HTR-8/SVneo (cell line): ENCODE measurements at regions not wholly inside any gene's neighbourhood (a gene's known extent, or its start where the extent isn't known, plus 50 kb on each side); places are given as distances from the start of the nearest gene placed in this dataset.
"Not testable (repeated sequence)": the region's sequence is repeated elsewhere in the genome, so short reads cannot be mapped to it uniquely, and the experiment has no call there.

Source experiments
- DNase-seq: peaks from one replicate; pipeline ENCODE4 v3.0.0; 2011; ENCODE audit warnings: low spot score, mixed read lengths; ENCODE audit not compliant: insufficient read length
- FAIRE-seq: peaks from 2 replicates; lab custom pipeline; 2011; peaks lifted over from hg19 to GRCh38; lab: Jason Lieb, UNC

- FAIRE-seq: no peak
- DNase-seq: no peak
Observed at GRCh38 chr4:33453916-33454315, 2733.7 kb downstream of the PCDH7 start.

- FAIRE-seq (no peak), DNase-seq (no peak)
Observed at GRCh38 chr4:33465565-33465964, 2745.4 kb downstream of the PCDH7 start.

- no peak for DNase-seq
- FAIRE-seq: no peak
Observed at GRCh38 chr4:33467291-33467690, 2747.1 kb downstream of the PCDH7 start.

GRCh38 chr4:33470805-33471204 is 2750.6 kb downstream of the PCDH7 start:
- DNase-seq: no peak
- no peak for FAIRE-seq

GRCh38 chr4:33477715-33478114 is 2757.5 kb downstream of the PCDH7 start:
- FAIRE-seq (no peak), DNase-seq (no peak)

GRCh38 chr4:33482773-33483172 is 2761.5 kb downstream of the ARAP2 start:
- no peak for FAIRE-seq
- DNase-seq: no peak

GRCh38 chr4:33485111-33485510 is 2759.2 kb downstream of the ARAP2 start:
- no peak for DNase-seq
- FAIRE-seq: no peak

GRCh38 chr4:33493231-33493630 is 2751.1 kb downstream of the ARAP2 start:
- FAIRE-seq: no peak
- DNase-seq: no peak

- DNase-seq (no peak), FAIRE-seq (no peak)
Observed at GRCh38 chr4:33494150-33494549, 2750.2 kb downstream of the ARAP2 start.

- DNase-seq, FAIRE-seq: not testable (repeated sequence)
Observed at GRCh38 chr4:33501587-33501986, 2742.7 kb downstream of the ARAP2 start.

GRCh38 chr4:33512397-33512796 is 2731.9 kb downstream of the ARAP2 start:
- no peak for DNase-seq

GRCh38 chr4:33518856-33519255 is 2725.5 kb downstream of the ARAP2 start:
- DNase-seq (no peak), FAIRE-seq (no peak)

More at GRCh38 chr4:33512397-33512796, 2731.9 kb downstream of the ARAP2 start:
- FAIRE-seq: no peak

GRCh38 chr4:33532821-33533220 is 2711.5 kb downstream of the ARAP2 start:
- DNase-seq (no peak), FAIRE-seq (no peak)

- no peak for FAIRE-seq
Observed at GRCh38 chr4:33536898-33537297, 2707.4 kb downstream of the ARAP2 start.

GRCh38 chr4:33537527-33537926 is 2706.8 kb downstream of the ARAP2 start:
- DNase-seq: no peak
- no peak for FAIRE-seq

More at GRCh38 chr4:33536898-33537297, 2707.4 kb downstream of the ARAP2 start:
- no peak for DNase-seq

- no peak for DNase-seq
- FAIRE-seq: no peak
Observed at GRCh38 chr4:33543941-33544450, 2700.3 kb downstream of the ARAP2 start.

GRCh38 chr4:33551244-33551643 is 2693.1 kb downstream of the ARAP2 start:
- FAIRE-seq: no peak
- no peak for DNase-seq

GRCh38 chr4:33561259-33561658 is 2683.1 kb downstream of the ARAP2 start:
- no peak for DNase-seq

GRCh38 chr4:33566649-33567048 is 2677.7 kb downstream of the ARAP2 start:
- DNase-seq: no peak
- no peak for FAIRE-seq

More at GRCh38 chr4:33561259-33561658, 2683.1 kb downstream of the ARAP2 start:
- no peak for FAIRE-seq

- FAIRE-seq: no peak
- DNase-seq: no peak
Observed at GRCh38 chr4:33577791-33578190, 2666.5 kb downstream of the ARAP2 start.

- DNase-seq: no peak
- no peak for FAIRE-seq
Observed at GRCh38 chr4:33579951-33580350, 2664.4 kb downstream of the ARAP2 start.

- no peak for FAIRE-seq
Observed at GRCh38 chr4:33592701-33593100, 2651.6 kb downstream of the ARAP2 start.

GRCh38 chr4:33606951-33607350 is 2637.4 kb downstream of the ARAP2 start:
- FAIRE-seq: no peak
- DNase-seq: no peak

More at GRCh38 chr4:33592701-33593100, 2651.6 kb downstream of the ARAP2 start:
- no peak for DNase-seq
